A549 (cell line): ENCODE measurements at regions not wholly inside any gene's neighbourhood (a gene's known extent, or its start where the extent isn't known, plus 50 kb on each side); places are given as distances from the start of the nearest gene placed in this dataset.

Experiments used
- EHMT2 ChIP-seq: fragments of 200-600 bp; sonication (generic); IDR thresholded peaks from 2 replicates; pipeline ENCODE4 v1.6.1; 2016; ENCODE audit warnings: antibody characterized with exemption, low read depth, mild to moderate bottlenecking, moderate library complexity
- SREBF2 ChIP-seq: fragments of 450-650 bp; IDR thresholded peaks from 2 replicates; pipeline ENCODE4 v1.6.1; 2014; ENCODE audit warnings: mild to moderate bottlenecking, moderate library complexity
- TF ChIP-seq, protein P1 (sequence below): fragments of 150-350 bp; IDR thresholded peaks from 2 replicates; pipeline ENCODE4 v1.6.1; 2014; ENCODE audit warnings: low read depth, mild to moderate bottlenecking, low read length
- TF ChIP-seq, protein P2 (sequence below): fragments of >200 bp; sonication (Bioruptor Twin); formaldehyde crosslinking; IDR thresholded peaks from 3 replicates; pipeline ENCODE4 v1.5.1; 2016
- TF ChIP-seq, protein P3 (sequence below): IDR thresholded peaks from 2 replicates; pipeline ENCODE4 v1.6.1; 2012

DNA sequence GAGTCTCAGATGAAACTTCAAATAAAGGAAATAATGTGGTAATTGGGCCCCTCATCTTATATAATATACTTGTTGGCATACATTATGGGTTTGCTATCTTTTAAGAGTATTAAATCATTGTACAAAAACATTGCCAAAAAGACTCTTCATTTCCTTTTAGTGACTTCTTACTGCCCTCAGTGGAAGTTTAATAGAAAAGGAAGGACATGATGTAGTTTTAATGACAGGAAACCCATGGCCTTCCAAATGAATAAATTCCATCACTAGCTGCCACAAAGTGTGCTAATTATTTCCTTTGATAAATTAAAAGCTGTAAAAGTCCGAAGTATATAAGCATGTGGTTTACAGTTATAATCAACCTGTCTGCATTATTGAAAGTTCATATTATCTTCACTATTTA is 350.9 kb upstream of the HAND2 start:
- no peak for TF ChIP-seq SREBF2
- TF ChIP-seq, protein P1, sequence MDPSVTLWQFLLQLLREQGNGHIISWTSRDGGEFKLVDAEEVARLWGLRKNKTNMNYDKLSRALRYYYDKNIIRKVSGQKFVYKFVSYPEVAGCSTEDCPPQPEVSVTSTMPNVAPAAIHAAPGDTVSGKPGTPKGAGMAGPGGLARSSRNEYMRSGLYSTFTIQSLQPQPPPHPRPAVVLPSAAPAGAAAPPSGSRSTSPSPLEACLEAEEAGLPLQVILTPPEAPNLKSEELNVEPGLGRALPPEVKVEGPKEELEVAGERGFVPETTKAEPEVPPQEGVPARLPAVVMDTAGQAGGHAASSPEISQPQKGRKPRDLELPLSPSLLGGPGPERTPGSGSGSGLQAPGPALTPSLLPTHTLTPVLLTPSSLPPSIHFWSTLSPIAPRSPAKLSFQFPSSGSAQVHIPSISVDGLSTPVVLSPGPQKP = no peak
- TF ChIP-seq, protein P2, sequence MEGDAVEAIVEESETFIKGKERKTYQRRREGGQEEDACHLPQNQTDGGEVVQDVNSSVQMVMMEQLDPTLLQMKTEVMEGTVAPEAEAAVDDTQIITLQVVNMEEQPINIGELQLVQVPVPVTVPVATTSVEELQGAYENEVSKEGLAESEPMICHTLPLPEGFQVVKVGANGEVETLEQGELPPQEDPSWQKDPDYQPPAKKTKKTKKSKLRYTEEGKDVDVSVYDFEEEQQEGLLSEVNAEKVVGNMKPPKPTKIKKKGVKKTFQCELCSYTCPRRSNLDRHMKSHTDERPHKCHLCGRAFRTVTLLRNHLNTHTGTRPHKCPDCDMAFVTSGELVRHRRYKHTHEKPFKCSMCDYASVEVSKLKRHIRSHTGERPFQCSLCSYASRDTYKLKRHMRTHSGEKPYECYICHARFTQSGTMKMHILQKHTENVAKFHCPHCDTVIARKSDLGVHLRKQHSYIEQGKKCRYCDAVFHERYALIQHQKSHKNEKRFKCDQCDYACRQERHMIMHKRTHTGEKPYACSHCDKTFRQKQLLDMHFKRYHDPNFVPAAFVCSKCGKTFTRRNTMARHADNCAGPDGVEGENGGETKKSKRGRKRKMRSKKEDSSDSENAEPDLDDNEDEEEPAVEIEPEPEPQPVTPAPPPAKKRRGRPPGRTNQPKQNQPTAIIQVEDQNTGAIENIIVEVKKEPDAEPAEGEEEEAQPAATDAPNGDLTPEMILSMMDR = no peak
- TF ChIP-seq EHMT2 = no peak
- TF ChIP-seq, protein P3, sequence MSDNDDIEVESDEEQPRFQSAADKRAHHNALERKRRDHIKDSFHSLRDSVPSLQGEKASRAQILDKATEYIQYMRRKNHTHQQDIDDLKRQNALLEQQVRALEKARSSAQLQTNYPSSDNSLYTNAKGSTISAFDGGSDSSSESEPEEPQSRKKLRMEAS = no peak
